HG03159 (cell line): ENCODE measurements at regions not wholly inside any gene's neighbourhood (a gene's known extent, or its start where the extent isn't known, plus 50 kb on each side); places are given as distances from the start of the nearest gene placed in this dataset.
"Not testable (repeated sequence)": the region's sequence is repeated elsewhere in the genome, so short reads cannot be mapped to it uniquely, and the experiment has no call there.

Experiments used
- ATAC-seq: cut with Tn5 transposase; IDR thresholded peaks from one replicate; pipeline ENCODE4 v1.9.1; 2021; ENCODE audit warnings: mild to moderate bottlenecking, moderate library complexity; ENCODE audit not compliant: unreplicated experiment

DNA sequence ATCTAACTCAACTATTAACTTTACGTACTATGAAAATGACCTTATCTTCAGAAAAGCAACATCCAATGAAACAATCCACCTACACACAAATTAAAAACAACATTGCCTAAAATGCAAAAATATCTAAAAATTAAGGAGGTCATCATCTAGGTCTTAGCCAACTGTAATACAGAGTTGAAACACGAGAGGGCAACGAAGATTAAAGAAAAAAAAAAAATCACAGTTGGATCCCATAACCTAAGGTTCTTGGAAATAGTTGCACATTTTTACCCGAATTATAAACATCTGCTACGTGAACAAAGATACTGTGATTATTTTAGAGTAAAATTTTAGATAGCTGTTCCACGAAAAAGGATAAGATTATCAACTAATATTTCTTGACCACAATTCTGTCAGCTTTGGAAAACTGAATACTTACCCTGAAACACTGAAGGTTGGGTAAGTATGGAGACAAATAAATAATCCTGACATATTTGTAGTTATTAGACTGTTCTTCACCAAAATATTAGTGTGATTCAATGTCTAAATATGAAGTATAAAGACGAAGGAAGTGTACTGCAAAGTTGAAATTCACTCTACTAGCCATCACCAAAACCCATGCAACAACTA is 88.0 kb upstream of the AK4 start:
- ATAC-seq, result no peak

- ATAC-seq, result no peak
These were observed 85.7 kb upstream of the AK4 start for GRCh38 chr1:65062339-65062738.

DNA sequence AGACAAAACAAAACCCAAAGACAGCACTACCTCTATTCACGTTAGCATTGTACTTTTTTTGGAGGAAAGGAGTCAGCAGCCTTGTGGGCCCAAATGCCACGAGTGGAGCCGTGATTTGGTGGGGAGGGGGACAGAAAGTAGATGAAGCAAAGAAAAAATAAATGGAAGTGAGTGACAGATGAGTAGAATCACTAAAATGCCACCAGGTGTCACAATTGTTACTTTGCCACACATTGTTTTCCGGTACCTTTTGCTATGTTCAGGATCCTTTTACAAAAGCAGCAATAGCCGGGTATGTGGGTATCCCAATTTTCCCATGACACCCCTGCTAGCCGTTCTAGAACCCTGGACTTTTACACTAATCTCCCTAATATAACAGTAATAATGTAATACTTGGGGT is 85.0 kb upstream of the AK4 start:
- no peak for ATAC-seq

DNA sequence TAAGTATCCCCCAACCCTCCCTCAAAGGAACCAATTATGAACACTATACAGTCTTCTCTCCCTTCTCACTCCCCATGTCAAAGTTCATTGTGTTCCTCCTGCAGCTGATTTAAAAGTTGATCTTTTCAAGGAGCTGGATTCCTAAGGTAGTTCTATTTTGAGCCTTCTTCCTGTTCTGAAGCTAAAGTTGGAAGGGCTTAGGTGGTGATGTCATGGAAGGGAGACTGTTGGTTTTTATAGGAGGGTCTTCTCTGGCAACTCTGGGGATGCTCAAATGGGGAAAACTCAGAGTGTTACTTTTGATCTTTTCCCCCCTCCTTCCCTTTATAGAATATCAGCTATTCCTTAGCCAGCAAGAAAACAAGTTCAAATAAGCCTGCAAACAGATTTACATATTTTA is 83.0 kb upstream of the AK4 start:
- ATAC-seq, result no peak

DNA sequence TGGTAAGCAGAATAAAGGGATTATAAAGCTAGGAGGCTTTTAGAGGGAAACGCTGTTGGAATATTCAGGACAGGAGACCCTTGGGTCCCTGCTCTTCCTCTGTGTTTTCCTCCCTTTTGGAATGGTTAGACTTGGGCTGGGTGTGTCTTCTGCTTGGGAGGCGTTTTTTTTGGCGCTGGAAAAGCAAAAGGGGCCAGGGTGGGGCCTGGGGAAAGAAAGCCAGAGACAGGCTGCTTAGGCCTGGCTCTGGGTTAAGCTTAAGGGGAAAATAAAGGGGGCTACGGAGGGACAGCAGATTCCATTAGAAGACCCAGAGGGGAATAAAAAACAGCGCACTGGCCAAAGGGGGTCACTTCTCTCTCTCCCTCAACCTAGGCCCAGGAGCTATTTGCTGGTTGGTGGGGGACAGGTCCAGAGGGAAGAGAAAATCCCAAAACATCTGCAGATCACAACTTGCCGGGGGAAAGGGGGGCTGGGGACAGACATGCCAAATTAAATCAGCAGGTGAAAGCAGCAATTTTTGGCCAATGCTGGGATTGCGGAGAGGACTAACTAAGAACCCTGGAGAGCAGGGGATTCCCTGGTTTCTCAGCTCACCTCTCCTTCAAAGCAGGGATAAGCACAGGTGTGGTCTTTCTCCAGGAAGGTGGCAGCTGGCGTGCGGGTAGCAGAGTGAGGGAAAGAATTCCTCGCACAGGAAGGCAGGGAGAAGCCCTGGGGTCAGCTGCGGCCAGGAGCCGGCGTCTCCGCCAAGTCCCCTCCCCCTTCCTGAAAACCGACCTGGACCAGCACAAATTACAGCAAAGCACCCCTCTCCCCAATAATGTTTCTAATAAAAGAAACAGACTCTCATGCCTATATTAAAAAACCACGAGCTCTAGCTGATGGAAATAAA is 82.2 kb upstream of the AK4 start:
- no peak for ATAC-seq

- ATAC-seq, result peak; percentile 5
These were observed 81.6 kb upstream of the AK4 start for GRCh38 chr1:65066419-65066765.

DNA sequence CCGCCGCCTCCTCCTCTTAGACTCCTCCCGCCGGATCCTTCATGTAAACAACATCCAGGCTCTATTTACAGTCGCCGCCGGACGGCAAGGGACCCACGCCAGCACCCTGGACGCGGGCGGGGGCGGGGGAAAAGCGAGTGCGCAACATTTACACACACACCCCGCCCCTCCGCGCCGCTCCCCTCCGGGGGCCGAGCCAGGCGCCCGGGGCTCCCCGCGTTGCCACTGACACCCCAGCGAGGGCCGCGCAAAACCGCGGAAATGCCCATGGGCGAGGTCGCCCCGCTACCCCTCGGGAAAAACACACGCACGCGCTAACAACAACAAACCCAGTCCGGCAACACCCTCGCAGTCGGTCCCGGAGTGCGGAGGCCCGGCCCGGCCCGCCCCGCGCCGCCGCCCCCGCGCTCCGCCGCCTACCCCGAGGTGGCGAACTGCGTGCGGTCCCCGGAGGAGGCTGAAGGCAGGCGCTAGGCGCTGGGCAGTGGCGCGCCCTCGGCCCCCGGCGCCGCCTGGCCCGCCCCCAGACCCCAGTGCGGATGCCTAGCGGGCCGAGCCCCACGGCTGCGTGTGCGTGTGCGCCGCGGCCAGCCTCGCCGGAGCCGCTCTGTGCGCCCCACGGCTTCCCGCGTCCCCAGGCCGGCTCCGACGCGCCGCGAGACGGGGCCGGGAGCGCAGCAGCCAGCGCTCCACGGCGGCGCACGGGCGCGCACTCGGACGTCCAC is 81.1 kb upstream of the AK4 start:
- ATAC-seq, result peak; percentile 47

- ATAC-seq, result peak; percentile 28
These were observed 80.4 kb upstream of the AK4 start for GRCh38 chr1:65067491-65068201.

- peak; percentile 16 for ATAC-seq
These were observed 79.6 kb upstream of the AK4 start for GRCh38 chr1:65068202-65069010.

DNA sequence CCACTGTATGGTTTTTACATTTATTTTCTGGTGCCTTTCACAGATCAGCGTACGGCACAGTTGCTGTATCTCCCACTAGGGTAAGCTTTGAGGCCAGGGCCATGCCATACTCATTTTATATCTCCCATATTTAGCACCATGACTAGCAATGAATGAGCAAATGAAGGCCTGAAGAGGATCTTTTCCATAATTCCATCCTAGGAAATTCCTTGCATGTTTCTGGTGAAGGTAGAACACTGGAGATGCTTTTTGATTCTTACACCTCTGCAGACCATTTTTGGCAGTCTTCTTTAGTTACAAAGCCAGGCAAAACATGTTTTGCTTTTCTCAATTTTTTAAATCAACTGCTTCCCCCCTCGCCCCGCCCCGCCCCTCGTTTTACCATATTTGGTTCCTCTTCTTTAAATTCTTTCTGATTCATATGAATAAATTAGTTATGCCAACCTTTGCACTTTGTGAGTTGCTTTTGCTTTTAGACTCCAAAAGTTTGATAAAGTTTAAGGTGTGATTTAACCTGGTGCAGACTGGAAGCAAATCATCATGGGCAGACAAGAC is 78.9 kb upstream of the AK4 start:
- no peak for ATAC-seq

DNA sequence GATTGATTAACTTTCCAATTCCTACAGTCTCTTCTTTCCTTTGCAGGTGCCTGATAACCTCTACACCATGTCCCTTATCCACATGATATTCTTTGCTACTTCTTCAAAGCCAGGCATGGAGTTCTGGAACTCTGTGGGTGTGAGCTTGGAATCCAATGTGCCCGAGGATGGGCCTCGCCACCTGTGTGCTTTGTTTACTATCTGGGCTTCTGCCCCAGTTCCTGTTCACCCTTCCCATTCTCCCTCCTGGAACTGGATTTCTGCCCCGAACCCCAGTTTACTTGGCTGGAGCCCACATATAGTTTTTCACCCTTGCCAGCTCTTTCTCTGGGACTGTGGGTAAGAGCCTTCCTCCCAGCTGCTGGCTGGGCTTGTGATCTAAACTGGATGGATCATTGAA is 75.2 kb upstream of the AK4 start:
- ATAC-seq, result no peak

DNA sequence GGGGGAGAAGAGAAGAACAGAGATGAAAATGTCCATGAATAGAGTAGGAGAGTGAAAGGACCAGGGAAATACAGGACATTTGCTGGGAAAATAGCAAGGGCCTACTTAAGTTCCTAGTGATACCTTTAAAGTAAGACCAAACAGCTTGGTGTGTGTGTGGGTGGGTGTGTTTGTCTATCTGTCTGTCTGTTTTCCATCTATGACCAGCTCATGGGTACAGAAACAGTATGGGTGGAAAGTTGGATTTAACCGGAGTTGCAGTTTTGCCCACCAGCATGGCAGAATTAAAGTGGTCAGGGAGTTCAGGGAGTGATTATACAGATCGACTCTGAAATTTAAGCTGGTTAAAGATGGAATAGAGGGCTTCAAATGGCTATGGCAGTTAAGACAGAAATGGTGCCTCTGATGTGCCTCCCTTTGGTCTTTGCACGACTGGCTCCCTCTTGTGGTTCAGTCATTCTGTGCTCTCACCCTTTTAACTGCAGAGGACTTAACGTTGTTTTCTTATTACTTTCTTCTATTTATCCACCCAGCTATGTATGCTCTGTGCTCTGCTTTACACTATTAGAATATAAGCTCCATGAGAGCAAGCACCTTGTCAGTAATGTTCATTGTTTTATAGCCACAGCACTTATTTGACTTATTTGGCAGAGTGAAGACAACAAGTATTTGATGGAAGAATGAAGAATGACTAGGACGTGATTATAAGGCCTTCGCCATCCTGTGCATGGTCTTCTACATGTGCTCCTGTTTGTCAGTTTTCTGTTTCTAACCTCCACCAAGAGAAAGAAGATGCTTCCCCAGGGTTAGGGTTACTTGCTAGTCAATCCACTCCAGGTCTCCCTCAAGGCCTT is 72.7 kb upstream of the AK4 start:
- ATAC-seq, result peak; percentile 90

- no peak for ATAC-seq
These were observed 70.6 kb upstream of the AK4 start for GRCh38 chr1:65077369-65077768.

DNA sequence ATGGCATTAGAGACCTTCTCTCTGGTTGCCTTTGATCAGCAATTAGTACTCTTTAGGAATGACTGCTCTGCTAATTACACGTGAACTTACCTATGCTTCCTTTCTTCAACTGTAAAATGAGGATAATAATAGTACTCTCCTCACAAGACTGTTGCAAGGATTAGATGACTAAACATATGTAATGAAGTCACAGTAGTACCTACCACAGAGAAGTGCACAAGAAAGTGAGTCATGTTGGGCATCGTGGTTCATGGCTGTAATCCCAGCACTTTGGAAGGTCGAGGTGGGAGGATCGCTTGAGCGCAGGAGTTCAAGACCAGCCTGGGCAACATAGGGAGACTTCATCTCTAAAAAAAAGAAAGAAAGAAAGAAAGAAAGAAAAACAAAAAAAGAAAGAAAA is 68.1 kb upstream of the AK4 start:
- no peak for ATAC-seq

- ATAC-seq, result no peak
These were observed 65.5 kb upstream of the AK4 start for GRCh38 chr1:65082346-65083040.

GRCh38 chr1:65083263-65083896 is 64.6 kb upstream of the AK4 start:
- no peak for ATAC-seq

DNA sequence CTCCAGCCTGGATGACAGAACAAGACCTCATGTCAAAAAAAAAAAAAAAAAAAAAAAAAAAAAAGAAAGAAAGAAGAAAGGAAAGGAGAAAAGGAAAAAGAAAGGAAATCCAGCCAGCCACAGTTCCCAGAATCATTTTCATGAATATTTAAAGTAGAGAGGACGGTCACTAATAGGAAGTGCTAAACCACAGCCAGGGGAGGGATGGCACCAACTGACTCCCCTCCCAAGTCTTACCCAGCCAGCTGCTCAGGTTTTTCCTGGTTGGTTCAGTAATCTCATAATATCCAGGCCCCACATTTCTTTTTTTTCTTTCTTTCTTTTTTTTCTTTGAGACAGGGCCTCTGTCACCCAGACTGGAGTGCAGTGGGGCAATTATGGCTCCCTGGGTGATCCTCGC is 63.9 kb upstream of the AK4 start:
- ATAC-seq, result no peak

DNA sequence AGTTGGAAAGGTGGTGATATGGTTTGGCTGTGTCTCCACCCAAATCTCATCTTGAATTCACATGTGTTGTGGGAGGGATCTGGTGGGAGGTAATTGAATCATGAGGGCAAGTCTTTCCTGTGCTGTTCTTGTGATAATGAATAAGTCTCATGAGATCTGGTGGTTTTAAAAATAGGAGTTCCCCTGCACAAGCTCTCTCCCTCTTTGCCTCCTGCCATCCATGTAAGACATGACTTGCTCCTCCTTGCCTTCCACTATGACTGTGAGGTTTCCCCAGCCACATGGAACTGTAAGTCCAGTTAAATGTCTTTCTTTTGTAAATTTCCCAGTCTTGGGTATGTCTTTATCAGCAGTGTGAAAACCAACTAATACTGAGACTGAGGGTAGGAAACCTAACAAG is 60.5 kb upstream of the AK4 start:
- not testable (repeated sequence) for ATAC-seq
